SIG-M5 (cell line): ENCODE measurements at regions not wholly inside any gene's neighbourhood (a gene's known extent, or its start where the extent isn't known, plus 50 kb on each side); places are given as distances from the start of the nearest gene placed in this dataset.
"Not testable (repeated sequence)": the region's sequence is repeated elsewhere in the genome, so short reads cannot be mapped to it uniquely, and the experiment has no call there.

Experiments used
- DNase-seq: peaks from one replicate; lab custom pipeline; 2025; lab: John Stamatoyannopoulos, UW

- DNase-seq: no peak
These were observed 50.4 kb upstream of the FMOD start for GRCh38 chr1:203401199-203401877.

GRCh38 chr1:203402152-203402551 is 51.2 kb upstream of the FMOD start:
- DNase-seq: no peak

- peak; percentile 95 for DNase-seq
These were observed 51.9 kb upstream of the FMOD start for GRCh38 chr1:203402629-203403337.

GRCh38 chr1:203403586-203403985 is 52.7 kb upstream of the FMOD start:
- no peak for DNase-seq

- DNase-seq: no peak
These were observed 53.6 kb upstream of the FMOD start for GRCh38 chr1:203404546-203404945.

- no peak for DNase-seq
These were observed 54.9 kb upstream of the FMOD start for GRCh38 chr1:203405703-203406438.

GRCh38 chr1:203406446-203407045 is 55.6 kb upstream of the FMOD start:
- no peak for DNase-seq

GRCh38 chr1:203407296-203407695 is 56.4 kb upstream of the FMOD start:
- no peak for DNase-seq

- DNase-seq: no peak
These were observed 57.9 kb upstream of the FMOD start for GRCh38 chr1:203408486-203409481.

GRCh38 chr1:203410182-203410900 is 59.4 kb upstream of the FMOD start:
- no peak for DNase-seq

GRCh38 chr1:203411431-203411830 is 60.5 kb upstream of the FMOD start:
- DNase-seq: not testable (repeated sequence)

- DNase-seq: no peak
These were observed 56.0 kb upstream of the PRELP start for GRCh38 chr1:203419558-203419957.

- no peak for DNase-seq
These were observed 55.3 kb upstream of the PRELP start for GRCh38 chr1:203420263-203420662.

- DNase-seq: no peak
These were observed 54.4 kb upstream of the PRELP start for GRCh38 chr1:203421246-203421645.

GRCh38 chr1:203422116-203422515 is 53.5 kb upstream of the PRELP start:
- DNase-seq: no peak

- DNase-seq: no peak
These were observed 53.0 kb upstream of the PRELP start for GRCh38 chr1:203422656-203423055.

- no peak for DNase-seq
These were observed 51.3 kb upstream of the PRELP start for GRCh38 chr1:203424285-203424684.

- DNase-seq: no peak
These were observed 50.5 kb upstream of the PRELP start for GRCh38 chr1:203424861-203425662.

- DNase-seq: no peak
These were observed 50.0 kb upstream of the PRELP start for GRCh38 chr1:203425663-203425975.
